DND-41 (cell line): ENCODE measurements at regions not wholly inside any gene's neighbourhood (a gene's known extent, or its start where the extent isn't known, plus 50 kb on each side); places are given as distances from the start of the nearest gene placed in this dataset.

Source experiments
- ATAC-seq: fragments of 200-7000 bp; cut with Tn5 transposase; 3 replicates; pipeline ENCODE4 v1.9.1; 2021; ENCODE audit warnings: low read depth; ENCODE audit not compliant: insufficient read depth
- DNase-seq: peaks from one replicate; pipeline ENCODE4 v3.0.0-alpha.2; 2020
- H2AFZ ChIP-seq: 2 replicates; pipeline ENCODE4 v1.6.0; 2012; ENCODE audit warnings: low read depth, low read length
- H3K27ac ChIP-seq: 2 replicates; pipeline ENCODE4 v1.5.1; 2012; ENCODE audit warnings: low read length, inconsistent platforms
- H3K27me3 ChIP-seq: fragments of 200-600 bp; sonication (generic); 2 replicates; pipeline ENCODE4 v1.6.0; 2012; ENCODE audit warnings: low read length, mild to moderate bottlenecking, inconsistent platforms; ENCODE audit not compliant: insufficient read depth, poor library complexity
- H3K36me3 ChIP-seq: 2 replicates; pipeline ENCODE4 v1.5.1; 2012; ENCODE audit warnings: low read length, inconsistent platforms; ENCODE audit not compliant: insufficient read depth
- H3K4me1 ChIP-seq: 2 replicates; pipeline ENCODE4 v1.5.1; 2012; ENCODE audit warnings: mild to moderate bottlenecking, low read length; ENCODE audit not compliant: insufficient read depth
- H3K4me2 ChIP-seq: 2 replicates; pipeline ENCODE4 v1.6.0; 2012; ENCODE audit warnings: mild to moderate bottlenecking, moderate library complexity, low read length, inconsistent platforms; ENCODE audit not compliant: insufficient read depth
- H3K4me3 ChIP-seq, 2 experiments: fragments of 200-600 bp in 1 of 2; shearing (Covaris generic) in 1 of 2; 2 replicates each; pipeline ENCODE4 v1.5.1; 2012 to 2016; ENCODE audit warnings: inconsistent platforms in 2 of 2, low read length in 2 of 2, mild to moderate bottlenecking in 2 of 2, low read depth in 1 of 2, moderate library complexity in 1 of 2
- H3K79me2 ChIP-seq: 2 replicates; pipeline ENCODE4 v1.6.0; 2012; ENCODE audit warnings: low read length, inconsistent platforms; ENCODE audit not compliant: insufficient read depth
- H3K9ac ChIP-seq: 2 replicates; pipeline ENCODE4 v1.6.0; 2012; ENCODE audit warnings: low read depth, mild to moderate bottlenecking, inconsistent platforms, low read length, moderate library complexity
- H3K9me3 ChIP-seq: 2 replicates; pipeline ENCODE4 v1.5.1; 2012; ENCODE audit warnings: low read length, moderate library complexity, mild to moderate bottlenecking, inconsistent platforms; ENCODE audit not compliant: insufficient read depth, severe bottlenecking
- H4K20me1 ChIP-seq: 2 replicates; pipeline ENCODE4 v1.6.0; 2012; ENCODE audit warnings: low read length; ENCODE audit not compliant: insufficient read depth
- EZH2 ChIP-seq: IDR thresholded peaks from 3 replicates; pipeline ENCODE4 v1.6.1; 2012; ENCODE audit warnings: borderline replicate concordance, low read depth, mild to moderate bottlenecking, moderate library complexity, low read length, inconsistent platforms; ENCODE audit not compliant: severe bottlenecking
- TF ChIP-seq, protein P1 (sequence below): IDR thresholded peaks from 2 replicates; pipeline ENCODE4 v1.5.1; 2012; ENCODE audit warnings: borderline replicate concordance, low read length, moderate library complexity, mild to moderate bottlenecking; ENCODE audit not compliant: poor library complexity, severe bottlenecking; ENCODE audit errors: extremely low read depth

DNA sequence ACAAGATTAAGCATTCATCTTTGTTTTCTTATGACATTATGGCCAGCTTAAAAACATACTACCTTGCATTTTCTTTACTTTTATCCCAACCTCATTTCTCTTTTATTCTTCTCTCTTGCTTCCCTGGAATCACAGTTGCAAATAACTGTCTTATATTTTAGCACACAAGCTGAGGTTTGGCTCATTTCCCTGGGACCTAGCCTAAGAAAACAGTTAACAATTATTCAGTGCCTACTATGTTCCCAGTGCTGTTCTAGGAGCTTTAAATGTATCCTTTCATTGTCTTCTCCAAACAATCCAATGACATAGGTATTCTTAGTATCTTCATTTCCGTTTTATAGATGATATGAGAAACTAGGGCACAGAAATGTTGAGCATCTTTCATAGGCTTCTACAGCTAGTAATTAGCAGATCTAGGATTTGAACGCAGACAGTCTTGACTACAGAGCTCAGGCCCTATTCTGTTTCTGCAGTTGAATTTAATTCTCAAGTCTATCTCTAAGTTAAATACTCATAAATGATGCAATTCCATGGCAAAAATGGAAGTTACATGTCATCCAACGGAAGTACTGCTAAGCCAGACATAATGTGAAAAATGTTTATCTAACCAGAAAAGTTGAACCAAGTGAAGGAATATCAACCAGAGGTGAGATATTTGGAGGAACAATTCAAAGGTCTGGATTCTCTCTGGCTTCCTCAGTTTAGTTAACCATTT lies 52.3 kb upstream of the MTAP start:
- Histone ChIP-seq H3K9me3 (no peaks in the 10 kb centered on the region), H2AFZ (no peak overlapping the region), H3K4me1 (no peaks in the 10 kb centered on the region), H3K4me2 (no peak overlapping the region), H4K20me1 (no peaks in the 10 kb centered on the region), H3K27me3 (no peaks in the 10 kb centered on the region), H3K9ac (no peak overlapping the region), H3K4me3 (no peak overlapping the region), H3K79me2 (no peaks in the 10 kb centered on the region), H3K36me3 (no peaks in the 10 kb centered on the region), H3K27ac (no peak overlapping the region)
- TF ChIP-seq, protein P1, sequence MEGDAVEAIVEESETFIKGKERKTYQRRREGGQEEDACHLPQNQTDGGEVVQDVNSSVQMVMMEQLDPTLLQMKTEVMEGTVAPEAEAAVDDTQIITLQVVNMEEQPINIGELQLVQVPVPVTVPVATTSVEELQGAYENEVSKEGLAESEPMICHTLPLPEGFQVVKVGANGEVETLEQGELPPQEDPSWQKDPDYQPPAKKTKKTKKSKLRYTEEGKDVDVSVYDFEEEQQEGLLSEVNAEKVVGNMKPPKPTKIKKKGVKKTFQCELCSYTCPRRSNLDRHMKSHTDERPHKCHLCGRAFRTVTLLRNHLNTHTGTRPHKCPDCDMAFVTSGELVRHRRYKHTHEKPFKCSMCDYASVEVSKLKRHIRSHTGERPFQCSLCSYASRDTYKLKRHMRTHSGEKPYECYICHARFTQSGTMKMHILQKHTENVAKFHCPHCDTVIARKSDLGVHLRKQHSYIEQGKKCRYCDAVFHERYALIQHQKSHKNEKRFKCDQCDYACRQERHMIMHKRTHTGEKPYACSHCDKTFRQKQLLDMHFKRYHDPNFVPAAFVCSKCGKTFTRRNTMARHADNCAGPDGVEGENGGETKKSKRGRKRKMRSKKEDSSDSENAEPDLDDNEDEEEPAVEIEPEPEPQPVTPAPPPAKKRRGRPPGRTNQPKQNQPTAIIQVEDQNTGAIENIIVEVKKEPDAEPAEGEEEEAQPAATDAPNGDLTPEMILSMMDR = no peak
- DNase-seq (no peak), ATAC-seq (no peak)

GRCh38 chr9:21751998-21752397 lies 50.4 kb upstream of the MTAP start:
- Histone ChIP-seq H3K36me3 (no peaks in the 10 kb centered on the region), H3K27me3 (peaks cover 3% of the 10 kb centered on the region), H3K9me3 (no peaks in the 10 kb centered on the region), H3K9ac (no peak overlapping the region), H3K4me2 (no peak overlapping the region), H2AFZ (no peak overlapping the region), H4K20me1 (no peaks in the 10 kb centered on the region), H3K4me3 (no peak overlapping the region), H3K4me1 (no peaks in the 10 kb centered on the region), H3K79me2 (no peaks in the 10 kb centered on the region), H3K27ac (no peak overlapping the region)
- DNase-seq = no peak
- no peak for ATAC-seq
- TF ChIP-seq, protein P1 = no peak
- no peak for TF ChIP-seq EZH2
